ENCODE measurements at regions not wholly inside any gene's neighbourhood (a gene's known extent, or its start where the extent isn't known, plus 50 kb on each side); places are given as distances from the start of the nearest gene placed in this dataset.

DNA sequence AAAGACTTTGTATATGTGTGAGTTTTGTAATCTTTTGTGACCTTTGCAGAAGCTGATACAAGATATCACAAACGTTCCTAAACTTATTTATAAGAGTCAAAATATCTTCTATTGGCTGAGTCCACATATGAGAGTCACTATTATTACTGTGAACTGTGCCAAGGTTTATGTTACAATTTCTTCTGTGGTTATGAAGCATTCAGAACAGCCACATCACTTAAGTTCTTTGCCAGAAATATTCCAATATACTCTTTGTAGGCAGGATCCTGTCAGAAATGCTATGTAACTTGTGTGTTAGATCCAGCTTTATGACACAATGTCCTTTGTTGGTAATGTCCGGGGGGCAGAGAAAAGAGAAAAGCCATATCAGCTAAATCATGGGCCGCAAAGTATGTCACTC is 1030.3 kb upstream of the AMELY start:
- TF ChIP-seq, protein P1, sequence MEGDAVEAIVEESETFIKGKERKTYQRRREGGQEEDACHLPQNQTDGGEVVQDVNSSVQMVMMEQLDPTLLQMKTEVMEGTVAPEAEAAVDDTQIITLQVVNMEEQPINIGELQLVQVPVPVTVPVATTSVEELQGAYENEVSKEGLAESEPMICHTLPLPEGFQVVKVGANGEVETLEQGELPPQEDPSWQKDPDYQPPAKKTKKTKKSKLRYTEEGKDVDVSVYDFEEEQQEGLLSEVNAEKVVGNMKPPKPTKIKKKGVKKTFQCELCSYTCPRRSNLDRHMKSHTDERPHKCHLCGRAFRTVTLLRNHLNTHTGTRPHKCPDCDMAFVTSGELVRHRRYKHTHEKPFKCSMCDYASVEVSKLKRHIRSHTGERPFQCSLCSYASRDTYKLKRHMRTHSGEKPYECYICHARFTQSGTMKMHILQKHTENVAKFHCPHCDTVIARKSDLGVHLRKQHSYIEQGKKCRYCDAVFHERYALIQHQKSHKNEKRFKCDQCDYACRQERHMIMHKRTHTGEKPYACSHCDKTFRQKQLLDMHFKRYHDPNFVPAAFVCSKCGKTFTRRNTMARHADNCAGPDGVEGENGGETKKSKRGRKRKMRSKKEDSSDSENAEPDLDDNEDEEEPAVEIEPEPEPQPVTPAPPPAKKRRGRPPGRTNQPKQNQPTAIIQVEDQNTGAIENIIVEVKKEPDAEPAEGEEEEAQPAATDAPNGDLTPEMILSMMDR (IDR thresholded peaks at IDR 0.05) = no peak
- no peak for TF ChIP-seq POLR2A (IDR thresholded peaks at IDR 0.05)
